GM19328 (cell line): ENCODE measurements at regions not wholly inside any gene's neighbourhood (a gene's known extent, or its start where the extent isn't known, plus 50 kb on each side); places are given as distances from the start of the nearest gene placed in this dataset.

ENCODE experiments used
- ATAC-seq: cut with Tn5 transposase; IDR thresholded peaks from one replicate; pipeline ENCODE4 v1.9.1; 2021; ENCODE audit warnings: mild to moderate bottlenecking, moderate library complexity; ENCODE audit not compliant: unreplicated experiment

DNA sequence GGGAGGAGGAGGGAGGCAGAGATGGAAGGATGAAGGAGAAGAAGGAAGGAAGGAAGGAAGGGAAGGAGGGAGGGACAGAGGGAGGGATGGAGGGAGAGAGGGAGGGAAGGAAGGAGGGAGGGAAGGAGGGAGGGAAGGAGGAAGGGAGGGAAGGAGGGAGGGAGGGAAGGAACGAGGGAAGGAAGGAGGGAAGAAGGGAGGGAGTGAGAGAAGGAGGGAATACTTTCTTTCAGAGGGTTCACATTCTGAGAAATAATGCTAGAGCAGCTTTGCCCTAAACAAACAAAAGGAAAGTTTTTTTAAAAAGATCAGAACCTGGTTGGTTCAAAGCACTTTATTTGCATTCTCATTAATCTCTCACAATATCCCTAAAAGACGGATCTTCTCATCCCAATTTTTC, 96.1 kb upstream of the NXT1 start:
- no peak for ATAC-seq

DNA sequence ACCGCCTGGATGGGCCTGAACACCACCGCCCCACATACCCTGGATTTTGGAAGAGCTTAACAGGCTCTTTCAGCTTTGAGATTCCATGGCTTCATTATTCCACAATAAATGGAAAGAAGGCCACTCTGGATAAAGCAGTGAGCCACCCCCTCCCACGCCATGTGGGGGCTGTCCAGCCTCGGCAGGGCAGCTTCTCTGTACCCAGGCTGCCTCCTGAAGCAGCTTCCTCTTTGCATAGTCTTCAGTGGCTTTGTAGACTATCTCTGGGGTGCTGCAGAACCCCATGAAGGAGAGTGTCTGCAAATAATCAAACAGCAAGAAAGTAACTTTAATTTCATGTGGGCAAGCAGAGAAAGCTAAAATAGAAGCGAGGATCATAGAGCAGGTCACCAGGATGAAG, 96.6 kb upstream of the NXT1 start:
- ATAC-seq = no peak

DNA sequence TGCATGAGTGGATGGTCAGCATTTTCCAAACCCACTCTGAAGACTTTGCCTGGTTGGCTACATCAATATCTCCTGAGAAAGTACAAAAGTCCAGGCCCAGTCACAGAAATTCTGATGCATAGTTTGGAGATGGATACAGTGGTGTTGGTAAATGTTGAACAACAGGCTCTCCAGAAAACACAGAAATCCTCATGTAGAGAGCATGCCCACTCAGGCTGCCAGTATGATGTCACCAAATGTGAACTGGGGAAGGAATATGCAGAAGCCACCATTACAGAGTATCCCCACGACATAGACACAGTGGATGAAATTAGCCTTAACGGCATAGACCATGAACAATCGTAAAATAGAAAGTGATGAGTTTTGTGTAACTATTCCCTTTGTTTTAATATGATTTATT, 97.1 kb upstream of the NXT1 start:
- ATAC-seq = no peak

DNA sequence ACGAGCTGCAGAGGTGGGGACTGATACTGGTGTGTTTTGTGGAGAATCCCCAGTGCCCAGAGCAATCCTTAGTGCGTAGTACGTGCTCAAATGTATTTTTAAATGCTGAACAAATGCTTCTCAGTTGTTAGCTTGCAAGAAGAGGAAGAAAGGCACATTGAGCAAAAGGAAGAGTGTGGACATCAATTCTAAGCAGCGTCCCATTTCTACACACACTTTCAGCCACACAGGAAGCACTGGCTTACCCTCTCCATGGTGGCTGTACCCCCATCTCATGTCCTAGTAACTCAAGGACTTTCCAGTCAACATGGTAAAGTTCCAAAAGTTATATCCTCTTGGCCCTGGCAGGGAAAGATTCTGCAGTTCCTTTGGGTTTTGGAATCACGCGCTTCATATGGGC, 98.8 kb upstream of the NXT1 start:
- ATAC-seq = no peak

DNA sequence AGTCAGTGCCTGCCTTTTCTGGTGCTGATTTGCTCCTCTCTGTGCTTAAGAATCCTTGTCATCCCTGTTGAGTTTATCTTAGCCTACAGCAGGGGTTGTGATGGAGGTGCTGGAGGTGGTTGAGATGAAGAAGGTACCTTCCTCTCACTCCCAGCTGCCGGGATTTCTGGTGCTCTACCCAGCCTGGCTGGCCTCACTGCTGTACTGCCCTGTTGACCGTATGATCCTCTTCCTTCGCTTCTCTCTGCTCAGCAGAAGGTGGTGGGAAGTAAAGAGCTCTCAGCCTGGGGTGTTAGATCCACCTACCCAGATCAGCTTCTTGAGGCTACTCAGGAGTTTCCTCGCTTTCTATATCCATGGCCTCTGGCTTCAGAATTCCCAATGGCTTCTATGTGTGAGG, 101.0 kb upstream of the NXT1 start:
- ATAC-seq = no peak

DNA sequence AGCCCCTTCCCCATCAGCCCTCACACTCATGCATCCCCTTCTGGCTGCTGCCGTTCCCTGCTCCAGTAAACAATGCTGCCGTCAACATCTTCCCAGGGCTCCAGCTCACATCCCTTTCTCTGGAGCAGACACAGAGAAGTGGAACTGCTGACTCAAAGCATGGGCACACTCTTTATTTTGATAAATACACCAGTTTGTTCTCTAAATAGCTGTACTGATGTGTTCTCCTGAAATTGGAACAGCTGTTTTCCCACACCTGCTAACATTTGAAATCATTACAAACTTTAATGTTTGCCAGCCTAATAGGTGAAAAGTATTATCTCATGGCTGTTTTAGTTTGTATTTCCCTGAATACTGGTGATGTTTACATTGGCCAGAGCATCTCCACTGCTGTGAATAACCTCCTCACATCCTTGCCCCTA, 102.1 kb upstream of the NXT1 start:
- ATAC-seq = no peak

DNA sequence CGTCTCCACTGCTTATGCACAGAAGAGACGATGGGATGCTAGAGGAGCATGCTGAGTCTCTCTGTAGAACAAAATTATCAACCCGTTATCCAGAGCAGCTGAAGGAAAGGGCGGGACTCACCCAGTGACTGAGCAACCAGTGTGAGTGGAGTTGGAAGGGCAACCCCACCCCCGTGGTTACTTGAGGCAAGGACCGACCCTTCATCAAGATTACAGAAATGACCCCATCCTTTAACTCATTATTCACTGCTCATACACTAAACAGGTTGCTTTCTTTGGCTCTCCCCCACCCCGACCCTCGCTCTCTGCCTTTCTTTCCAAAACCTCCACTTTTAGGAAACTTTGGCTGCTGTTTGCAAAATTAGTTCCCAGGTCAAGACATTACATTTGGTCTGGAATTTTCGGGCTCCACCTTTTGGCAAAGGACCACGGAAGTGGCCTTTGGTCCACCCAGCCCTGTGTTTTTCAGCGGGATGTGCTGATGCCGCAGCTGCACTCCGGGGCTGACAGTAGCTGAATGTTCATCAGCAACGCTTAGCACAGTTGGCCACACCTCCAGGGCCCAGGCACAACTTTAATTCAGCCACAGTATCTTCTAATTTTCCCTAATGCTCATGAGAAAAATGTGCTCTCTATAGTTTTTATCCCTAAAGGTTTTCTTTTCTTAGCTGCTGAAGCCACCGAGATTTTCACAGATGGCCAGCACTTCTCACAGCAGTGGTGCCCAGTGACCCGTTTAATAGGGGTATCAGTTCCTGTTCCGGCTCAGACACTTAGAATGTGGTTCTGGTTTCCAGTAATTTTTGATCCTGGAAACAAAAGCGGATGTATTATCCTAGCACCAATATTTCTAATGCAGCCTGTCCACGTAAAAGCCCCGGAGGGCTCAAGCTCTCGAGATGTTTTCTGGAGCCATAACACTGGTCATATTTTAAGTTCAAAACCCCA, 103.6 kb upstream of the NXT1 start:
- no peak for ATAC-seq

DNA sequence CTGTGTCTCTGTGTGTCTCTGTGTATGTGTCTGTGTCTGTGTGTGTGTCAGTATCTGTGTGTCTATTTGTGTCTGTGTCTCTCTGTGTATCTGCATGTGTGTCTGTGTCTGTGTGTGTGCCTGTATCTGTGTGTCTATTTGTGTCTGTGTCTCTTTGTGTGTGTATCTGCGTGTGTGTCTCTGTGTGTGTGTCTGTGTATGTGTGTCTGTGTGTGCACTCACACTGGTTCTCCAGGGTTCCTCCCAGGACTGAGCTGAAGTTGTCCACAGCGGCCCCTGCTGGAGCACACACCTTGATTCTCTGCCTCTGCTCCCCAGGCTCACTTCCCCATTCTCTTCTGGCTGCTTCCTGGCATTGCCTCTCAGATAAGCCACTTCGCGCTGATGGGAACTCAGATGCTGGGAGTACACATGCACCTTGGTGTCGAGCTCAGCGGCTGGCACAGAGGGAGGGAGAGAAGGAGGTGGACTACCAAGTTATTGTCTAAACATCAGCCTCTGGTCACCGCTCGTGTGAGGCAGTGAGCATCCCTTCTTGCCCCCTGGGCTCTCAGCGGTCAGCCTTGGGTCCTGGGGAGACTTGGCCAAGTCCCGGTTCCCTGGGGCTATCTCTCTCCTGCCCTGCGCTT, 104.9 kb upstream of the NXT1 start:
- peak; percentile 77 for ATAC-seq

DNA sequence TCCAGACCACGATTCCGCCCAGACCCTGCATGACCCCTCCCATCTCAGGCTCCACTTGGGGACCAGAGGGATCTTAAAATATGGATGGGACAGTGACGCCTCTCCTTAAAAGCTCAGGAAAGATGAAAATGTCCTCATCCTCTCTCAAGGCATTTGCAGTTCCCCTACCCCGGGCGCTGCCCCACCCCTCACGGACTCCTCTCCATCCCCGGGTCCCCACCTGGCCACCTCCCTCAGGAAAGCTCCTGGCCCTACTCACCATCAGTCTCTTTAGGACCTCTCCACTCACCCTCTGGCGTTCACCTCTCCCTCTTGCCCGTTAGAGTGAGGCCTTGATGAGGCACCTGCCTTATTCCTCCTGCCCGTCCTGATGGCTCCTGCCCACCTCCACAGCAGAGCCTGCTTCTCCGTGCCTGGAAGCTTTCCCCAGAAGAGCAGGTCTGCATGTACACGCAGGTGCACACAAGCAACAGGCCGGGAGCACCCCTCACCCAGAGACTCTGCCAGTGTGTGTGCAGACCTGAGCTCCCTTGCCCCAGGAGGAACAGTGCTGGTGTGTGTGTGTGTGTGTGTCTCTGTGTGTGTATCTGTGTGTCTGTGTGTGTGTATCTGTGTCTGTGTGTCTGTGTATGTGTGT, 105.6 kb upstream of the NXT1 start:
- no peak for ATAC-seq

DNA sequence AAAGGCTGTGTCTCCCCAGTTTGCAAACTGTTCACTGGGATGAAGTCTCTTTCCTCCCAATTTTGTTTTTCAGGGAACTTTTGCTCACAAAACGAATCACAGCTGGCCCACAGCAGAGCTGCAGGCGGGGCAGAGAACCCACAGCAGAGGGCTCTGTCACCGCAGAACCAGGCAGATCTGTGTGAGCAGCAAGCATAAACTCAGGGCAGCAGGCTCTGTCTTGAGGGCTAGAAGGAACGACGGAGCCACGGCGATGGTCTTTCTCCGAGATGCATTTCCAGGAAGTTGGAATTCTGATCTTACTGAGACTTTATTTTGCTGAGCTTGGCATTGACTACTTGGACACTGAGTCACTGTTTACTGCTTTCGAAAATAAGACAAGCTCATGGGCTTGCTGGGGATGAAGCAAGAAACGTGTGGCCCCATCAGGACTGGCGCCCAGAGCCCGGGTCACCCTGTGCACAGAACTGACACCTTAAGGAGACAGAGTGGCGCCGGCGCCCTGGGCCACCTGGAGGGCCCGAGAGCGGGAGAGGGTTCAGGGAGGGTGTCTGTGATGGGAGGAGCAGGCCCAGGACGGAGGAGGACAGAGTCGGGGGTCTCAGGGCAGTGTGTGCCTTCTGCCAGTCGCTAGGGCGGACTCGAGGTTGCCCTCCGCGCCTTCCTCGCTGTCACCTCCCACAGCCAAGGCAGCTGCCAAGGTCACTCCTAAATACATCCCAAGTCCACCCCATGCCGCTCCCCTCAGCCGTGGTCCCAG, 106.3 kb upstream of the NXT1 start:
- ATAC-seq = no peak

DNA sequence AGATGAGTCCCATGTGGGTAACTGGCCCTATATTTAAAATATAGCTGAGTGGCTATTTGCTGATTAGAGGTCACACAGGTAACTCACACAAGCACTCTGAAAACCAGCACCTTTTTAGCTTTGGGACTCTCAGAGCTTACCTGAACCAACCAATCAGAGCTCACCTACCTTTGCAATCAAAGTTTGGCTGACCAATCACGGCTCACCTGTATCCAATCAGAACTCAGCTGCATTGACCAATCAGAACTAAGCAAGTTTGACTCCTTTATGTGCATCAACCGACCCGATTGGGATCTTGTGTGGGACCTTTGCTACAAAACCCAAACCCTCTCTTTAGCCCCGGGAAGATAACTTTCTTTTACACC, 106.8 kb upstream of the NXT1 start:
- no peak for ATAC-seq

DNA sequence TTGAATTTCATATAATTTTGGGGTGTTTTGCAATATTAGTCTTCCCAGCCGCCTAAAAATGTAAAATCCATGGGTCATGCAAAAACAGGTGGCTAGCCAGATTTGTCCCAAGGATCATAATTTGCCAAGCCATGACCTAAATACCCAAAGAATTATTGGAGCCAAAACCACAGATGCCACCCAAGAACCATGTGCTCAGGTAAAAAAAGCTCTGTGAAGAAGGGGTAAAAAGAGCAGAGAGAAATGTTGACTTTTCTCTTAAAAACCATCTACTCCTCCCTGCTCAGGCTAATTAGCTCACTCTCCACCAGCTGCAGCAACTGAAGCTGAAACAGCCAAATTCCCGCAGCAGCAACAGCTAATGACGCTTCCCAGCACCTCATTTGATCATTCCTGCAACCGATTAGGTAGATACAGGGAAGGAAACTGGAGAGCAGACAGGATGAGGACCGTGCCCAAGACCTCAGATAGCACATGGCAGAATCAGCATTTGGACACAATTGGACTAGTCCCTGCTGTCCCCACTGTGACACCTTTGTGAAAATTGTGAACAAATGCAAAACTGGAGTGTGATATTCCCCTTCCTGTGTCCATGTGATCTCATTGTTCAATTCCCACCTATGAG, 107.9 kb upstream of the NXT1 start:
- ATAC-seq = no peak

DNA sequence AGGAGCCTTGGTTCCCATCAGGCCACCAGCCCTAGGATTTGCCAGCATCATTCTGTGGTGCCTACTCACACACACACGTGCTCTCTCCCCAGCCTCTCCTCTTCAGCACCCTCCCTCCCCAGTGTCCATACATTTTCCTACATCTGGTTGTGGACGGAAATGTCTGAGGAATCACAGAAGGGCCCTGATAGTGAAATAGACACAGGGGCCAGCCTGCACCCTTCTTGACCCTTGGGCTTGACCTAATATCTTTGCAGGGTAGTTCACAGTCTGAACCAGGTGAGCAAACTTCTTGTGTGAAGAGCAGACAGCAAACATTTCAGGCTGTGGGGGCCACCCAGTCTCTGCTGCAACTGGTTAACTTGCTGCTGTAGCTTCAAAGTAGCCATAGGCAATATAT, 108.5 kb upstream of the NXT1 start:
- ATAC-seq = no peak

DNA sequence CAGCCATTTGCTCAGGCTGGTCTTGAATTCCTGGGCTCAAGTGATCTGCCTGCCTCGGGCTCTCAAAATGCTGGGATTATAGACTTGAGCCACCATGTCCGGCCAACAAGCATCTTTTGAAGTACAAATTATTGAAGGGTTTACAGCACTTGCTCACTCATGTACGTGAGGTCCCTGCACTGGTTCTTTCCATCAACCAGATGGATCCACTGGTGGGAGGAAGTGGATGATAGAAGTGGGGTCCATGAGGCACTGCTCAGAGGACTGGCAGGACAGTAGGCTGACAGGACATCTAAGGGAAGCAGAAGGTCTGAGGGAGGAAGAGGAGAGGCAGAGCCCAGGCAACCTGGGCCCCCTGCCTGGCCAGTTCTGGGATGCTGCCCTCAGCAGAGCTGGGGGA, 109.2 kb upstream of the NXT1 start:
- no peak for ATAC-seq

DNA sequence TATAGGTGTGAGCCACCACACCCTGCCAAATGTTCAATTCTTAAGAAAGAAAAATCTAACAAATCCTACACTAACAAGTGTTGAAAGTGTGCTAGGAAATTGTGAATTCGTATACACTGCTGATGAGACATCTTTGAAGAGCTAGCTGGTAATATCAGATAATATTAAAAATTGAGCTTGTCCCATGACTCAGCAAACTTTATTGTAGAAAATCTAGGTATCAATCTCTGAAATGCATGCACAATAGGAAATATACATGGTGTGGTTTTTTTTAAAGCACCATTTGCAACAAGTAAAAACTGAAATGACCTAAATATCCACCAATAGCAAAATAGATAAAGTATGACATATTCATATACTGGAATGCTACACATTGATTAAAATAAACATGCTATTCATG, 110.1 kb upstream of the NXT1 start:
- no peak for ATAC-seq

DNA sequence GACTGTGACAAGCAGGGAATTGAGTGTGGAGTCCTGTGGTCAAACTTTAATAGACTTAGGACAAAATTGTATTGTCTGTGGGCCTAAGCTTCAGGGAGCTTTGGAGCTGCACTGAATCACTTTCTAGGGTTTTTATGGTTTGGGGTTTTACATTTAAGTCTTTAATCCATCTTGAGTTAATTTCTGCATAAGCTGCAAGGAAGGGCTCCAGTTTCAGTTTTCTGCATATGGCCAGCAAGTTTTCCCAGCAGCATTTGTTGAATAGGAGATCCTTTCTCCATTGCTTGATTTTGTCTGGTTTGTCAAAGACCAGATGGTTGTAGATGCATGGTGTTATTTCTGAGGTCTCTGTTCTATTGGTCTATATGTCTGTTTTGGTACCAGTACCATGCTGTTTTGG, 113.4 kb upstream of the NXT1 start:
- no peak for ATAC-seq

DNA sequence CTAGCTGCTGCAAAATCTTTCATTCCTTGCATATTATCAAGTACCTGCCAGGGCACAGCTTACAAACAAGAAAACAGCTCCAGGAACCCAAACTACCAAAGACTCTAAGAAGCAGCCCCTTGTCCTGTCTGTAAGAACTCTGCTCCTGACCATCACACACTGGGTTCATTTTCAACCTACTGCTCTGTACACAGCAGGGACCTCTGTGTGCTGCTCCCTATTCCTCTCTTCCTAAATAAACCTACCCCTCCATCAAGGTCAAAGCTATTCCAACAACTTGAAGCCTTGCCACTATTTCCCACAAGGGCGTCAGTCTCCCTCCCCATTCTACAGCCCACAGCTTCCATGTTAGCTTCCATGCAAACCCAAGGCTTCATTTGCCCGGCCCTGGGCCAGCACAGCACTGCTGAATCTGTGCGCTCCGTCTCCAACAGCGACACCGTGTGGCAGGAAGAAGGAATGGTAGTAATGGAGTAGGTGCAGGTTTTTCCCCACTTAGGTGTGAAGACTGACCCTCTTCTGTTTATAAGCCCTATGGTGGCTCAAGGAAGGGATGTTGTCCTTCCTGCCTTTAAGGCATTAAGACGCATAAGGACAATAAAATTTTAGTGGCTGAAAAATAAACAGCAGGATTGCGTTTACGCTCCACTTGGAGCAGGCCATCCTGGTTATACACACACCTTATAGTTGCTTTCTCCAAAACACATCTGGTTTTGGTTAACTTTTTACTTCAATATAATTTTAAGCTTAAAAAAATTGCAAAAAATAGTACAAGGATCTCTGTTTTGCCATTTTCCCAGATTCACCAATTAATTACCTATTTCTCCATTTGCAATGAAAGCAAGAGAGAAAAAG, 115.2 kb upstream of the NXT1 start:
- no peak for ATAC-seq

DNA sequence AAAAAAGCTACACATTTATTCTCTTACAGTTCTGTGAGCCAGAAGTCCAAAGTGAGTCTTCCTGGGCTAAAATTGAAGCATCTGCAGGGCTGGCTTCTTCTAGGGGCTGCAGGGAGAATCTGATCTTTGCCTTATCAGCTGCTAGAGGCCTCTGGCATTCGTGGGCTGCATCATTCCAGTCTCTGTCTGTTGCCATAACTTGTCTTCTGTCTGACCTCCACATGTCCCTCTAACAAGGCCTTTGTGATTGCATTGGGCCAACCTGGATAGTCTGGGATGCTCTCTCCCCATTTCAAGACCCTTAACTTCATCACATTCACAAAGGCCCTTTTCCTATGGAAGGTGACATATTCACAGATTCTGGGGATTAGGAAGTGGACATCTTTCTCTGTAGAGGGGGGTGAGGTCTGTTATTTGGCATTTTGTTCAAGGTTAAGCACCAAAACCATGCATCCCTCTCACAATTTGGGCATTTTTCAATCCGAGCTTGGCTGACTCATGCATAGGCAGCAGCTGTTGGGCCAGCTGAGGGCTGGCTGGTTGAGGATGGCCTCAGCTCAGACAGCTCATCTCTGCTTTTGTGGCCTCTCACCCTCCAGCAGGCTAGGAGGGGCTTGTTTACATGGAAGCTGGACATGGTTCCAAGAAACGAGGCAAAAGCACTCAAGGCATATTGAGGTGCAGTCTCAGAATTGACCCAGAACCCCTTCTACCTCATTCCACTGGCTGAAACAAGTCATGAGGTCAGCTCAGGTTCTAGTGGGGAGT, 116.1 kb upstream of the NXT1 start:
- ATAC-seq = no peak

DNA sequence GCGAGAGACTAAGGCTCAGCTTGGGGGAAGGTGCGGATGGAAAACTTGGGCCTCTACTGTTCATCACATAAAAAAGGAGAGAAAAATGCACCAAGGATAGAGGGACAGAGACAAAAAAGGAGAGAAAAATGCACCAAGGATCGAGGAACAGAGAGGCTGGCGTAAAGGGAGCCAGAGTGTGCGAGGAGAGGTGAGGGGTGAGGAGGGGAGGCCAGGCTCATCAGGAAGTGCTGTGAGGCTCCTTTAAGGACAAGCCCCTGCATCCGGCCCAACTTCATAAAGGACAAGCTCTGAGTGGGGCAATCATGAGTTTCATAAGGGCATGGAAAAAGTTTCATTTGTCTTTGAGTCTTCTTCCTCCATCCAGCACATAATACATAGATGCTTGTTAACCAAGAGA, 117.2 kb upstream of the NXT1 start:
- no peak for ATAC-seq
